Psoas muscle (tissue), 7 donors: ENCODE measurements at regions not wholly inside any gene's neighbourhood (a gene's known extent, or its start where the extent isn't known, plus 50 kb on each side); places are given as distances from the start of the nearest gene placed in this dataset.
A peak's percentile ranks its signal among the peaks of the same experiment; 100 is the strongest.

ENCODE experiments used
- ATAC-seq, 4 donors: fragments of 200-7000 bp; cut with Tn5 transposase; one replicate each; pipeline ENCODE4 v1.9.1; 2020; ENCODE audit warnings: moderate library complexity in 3 of 4, mild to moderate bottlenecking in 2 of 4
- DNase-seq, 2 donors: peaks; one replicate each; pipeline ENCODE4 v3.0.0-alpha.2; 2020
- H3K27ac ChIP-seq: fragments of 200-600 bp; one replicate; pipeline ENCODE4 v1.8.0; 2022
- H3K27me3 ChIP-seq, 3 donors: fragments of 200-600 bp in 1 of 3; one replicate each; pipeline versions ENCODE4 v1.6.1 to v1.8.0; 2013 to 2022; ENCODE audit warnings: low read length in 2 of 3, mild to moderate bottlenecking in 2 of 3, moderate library complexity in 1 of 3; ENCODE audit not compliant: insufficient read depth in 3 of 3
- H3K36me3 ChIP-seq, 2 donors: fragments of 200-600 bp in 1 of 2; one replicate each; pipeline versions ENCODE4 v1.6.1 to v1.8.0; 2013 to 2022; ENCODE audit warnings: low read depth in 1 of 2, mild to moderate bottlenecking in 1 of 2, moderate library complexity in 1 of 2; ENCODE audit not compliant: insufficient read depth in 1 of 2
- H3K4me1 ChIP-seq: fragments of 200-600 bp; one replicate; pipeline ENCODE4 v1.8.0; 2022
- H3K4me3 ChIP-seq: fragments of 200-600 bp; one replicate; pipeline ENCODE4 v1.8.0; 2022; ENCODE audit warnings: mild to moderate bottlenecking
- H3K9me3 ChIP-seq: fragments of 200-600 bp; one replicate; pipeline ENCODE4 v1.8.0; 2022
- CTCF ChIP-seq: fragments of 200-600 bp; IDR thresholded peaks from one replicate; pipeline ENCODE4 v1.8.0; 2022; ENCODE audit warnings: antibody characterized with exemption
- WGBS, 3 donors: extraction: QIAGEN DNeasy Blood & Tissue Kit; methylation state at CpG; one replicate each; pipeline versions ENCODE4 v1.1.6 to v1.1.7; 2013; 5-methylcytosine and 5-hydroxymethylcytosine counted together
- intact Hi-C, 2 donors: fragments of 100-400 bp; cut with DNase I; formaldehyde crosslinking; loops; one replicate each; pipeline versions ENCODE4 v1.11.0 to v1.14.2; 2022
- donor health status: healthy with polysubstance abuse.
- donor health status: DM: no; HTN: no; CAD: no; lungs with moderate emphysema.
- donor health status: Bipolar disorder and iron deficiency.
- donor health status: healthy.
- donor health status: DM: yes; HTN: yes; CAD: no.
- donor health status: DM: no; HTN: no; CAD: no.
- donor health status: DM: yes; HTN: yes; CAD: no.

- Histone ChIP-seq H3K27me3 (no peaks in the 10 kb centered on the region), H3K4me3 (no peak overlapping the region), H3K9me3 (no peaks in the 10 kb centered on the region), H3K27ac (no peak overlapping the region), H3K36me3 (no peaks in the 10 kb centered on the region), H3K4me1 (no peaks in the 10 kb centered on the region)
- ATAC-seq (no peak), DNase-seq (no peak)
- intact Hi-C loops = no loop called here
- no peak for TF ChIP-seq CTCF
- 67 to 75% (median 72%) methylated on average over 4 of the region's 4 CpGs for WGBS, 3 donors
These were observed 376.2 kb upstream of the WWC1 start for GRCh38 chr5:167915237-167915636.

- TF ChIP-seq CTCF = no peak
- intact Hi-C loops = no loop called here
- no peaks in the 10 kb centered on the region for H3K4me1 ChIP-seq
- H3K4me3 ChIP-seq = no peak overlapping the region
- DNase-seq (no peak), ATAC-seq (no peak)
- no peaks in the 10 kb centered on the region for H3K27me3 ChIP-seq
- no peaks in the 10 kb centered on the region for H3K9me3 ChIP-seq
- no peak overlapping the region for H3K27ac ChIP-seq
- 26 to 32% (median 28%) methylated on average over 8 of the region's 8 CpGs for WGBS, 3 donors
- no peaks in the 10 kb centered on the region for H3K36me3 ChIP-seq
These were observed 375.2 kb upstream of the WWC1 start for GRCh38 chr5:167916261-167916691.

- no peak for TF ChIP-seq CTCF
- intact Hi-C loops = no loop called here
- Histone ChIP-seq H3K27me3 (no peaks in the 10 kb centered on the region), H3K4me1 (no peaks in the 10 kb centered on the region), H3K27ac (no peak overlapping the region), H3K36me3 (no peaks in the 10 kb centered on the region), H3K4me3 (no peak overlapping the region), H3K9me3 (no peaks in the 10 kb centered on the region)
- peak in 1 of 2 donors; percentile 15 for DNase-seq
- WGBS, 3 donors = 26 to 38% (median 31%) methylated on average over 4 of the region's 4 CpGs
- no peak for ATAC-seq
These were observed 374.7 kb upstream of the WWC1 start for GRCh38 chr5:167916706-167917105.

GRCh38 chr5:167918184-167918812 lies 373.1 kb upstream of the WWC1 start:
- DNase-seq (no peak), ATAC-seq (no peak)
- intact Hi-C loops = no loop called here
- WGBS, 3 donors = 41 to 44% (median 44%) methylated on average over 11 of the region's 11 CpGs
- Histone ChIP-seq H3K4me1 (no peaks in the 10 kb centered on the region), H3K27me3 (no peaks in the 10 kb centered on the region), H3K9me3 (no peaks in the 10 kb centered on the region), H3K36me3 (no peaks in the 10 kb centered on the region), H3K4me3 (no peak overlapping the region), H3K27ac (no peak overlapping the region)
- no peak for TF ChIP-seq CTCF
